Putamen (tissue), 1 donor: ENCODE measurements at regions not wholly inside any gene's neighbourhood (a gene's known extent, or its start where the extent isn't known, plus 50 kb on each side); places are given as distances from the start of the nearest gene placed in this dataset.
"Not testable (repeated sequence)": the region's sequence is repeated elsewhere in the genome, so short reads cannot be mapped to it uniquely, and the experiment has no call there.

Experiments
- DNase-seq: peaks from one replicate; pipeline ENCODE4 v3.0.0-alpha.2; 2016; ENCODE audit warnings: low spot score

- DNase-seq, result peak; percentile 18
Measured at GRCh38 chr14:48398675-48399282, 723.4 kb upstream of the MDGA2 start.

GRCh38 chr14:48391661-48392060 is 716.3 kb upstream of the MDGA2 start:
- no peak for DNase-seq

GRCh38 chr14:48390346-48390745 is 714.9 kb upstream of the MDGA2 start:
- no peak for DNase-seq

GRCh38 chr14:48384821-48385220 is 709.4 kb upstream of the MDGA2 start:
- DNase-seq, result no peak

DNA sequence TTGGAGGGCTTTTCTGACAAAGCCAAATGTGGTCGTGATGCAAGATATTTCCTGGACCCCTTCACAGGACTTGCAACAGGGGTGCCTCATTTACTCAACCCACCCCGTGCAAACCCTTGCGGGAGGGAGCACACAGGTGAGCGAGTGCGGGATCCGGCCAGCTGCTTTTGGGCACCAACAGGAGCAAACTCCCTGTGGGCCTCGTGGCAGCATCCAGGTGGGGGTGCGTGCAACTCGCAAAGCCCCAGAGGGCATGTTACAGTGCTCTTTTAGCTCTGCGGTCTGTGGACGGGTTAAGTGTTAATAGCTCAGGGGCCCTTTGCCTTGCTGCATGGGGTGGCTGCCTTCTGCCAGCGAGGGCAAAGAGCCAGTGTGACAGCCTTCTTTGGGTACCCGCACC is 707.6 kb upstream of the MDGA2 start:
- no peak for DNase-seq

GRCh38 chr14:48378541-48378940 is 703.1 kb upstream of the MDGA2 start:
- DNase-seq, result no peak

DNA sequence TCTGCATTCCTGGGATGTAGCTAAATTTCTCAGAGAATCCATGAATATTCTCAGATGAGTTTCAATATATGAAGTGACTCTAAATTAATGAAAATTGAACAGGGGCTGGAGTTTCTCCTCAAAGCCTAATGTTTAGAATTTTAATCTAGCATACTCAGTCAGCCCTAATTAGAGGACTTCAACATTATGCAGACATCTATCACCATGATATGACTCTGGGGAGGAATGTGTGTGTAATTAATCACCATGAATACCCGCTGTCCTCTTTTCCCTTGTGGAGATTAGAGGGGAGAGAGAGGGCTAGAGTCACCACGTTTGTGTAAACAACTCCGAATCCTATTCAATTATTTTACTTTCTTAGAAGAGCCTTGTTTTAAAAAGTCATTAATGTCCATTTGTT is 698.6 kb upstream of the MDGA2 start:
- no peak for DNase-seq

- no peak for DNase-seq
Measured at GRCh38 chr14:48350971-48351370, 675.6 kb upstream of the MDGA2 start.

DNA sequence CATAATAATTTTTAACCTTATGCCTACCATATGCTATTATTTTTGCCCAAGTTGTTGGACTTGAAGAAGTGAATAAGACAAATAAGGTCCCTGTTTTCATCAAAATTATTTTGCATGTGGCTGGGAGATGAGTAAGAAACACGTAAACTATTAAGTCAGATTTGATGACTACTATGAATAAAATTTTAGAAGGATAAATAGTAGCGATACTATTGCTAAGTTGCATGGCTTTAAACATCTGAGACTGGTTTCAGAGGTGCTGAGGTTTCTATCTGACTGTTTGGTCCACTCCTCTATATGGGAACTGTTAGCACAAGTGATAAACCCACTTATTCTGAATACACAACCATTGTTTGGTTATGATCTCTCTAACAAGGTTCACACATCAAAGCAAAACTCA is 674.3 kb upstream of the MDGA2 start:
- DNase-seq, result no peak

DNA sequence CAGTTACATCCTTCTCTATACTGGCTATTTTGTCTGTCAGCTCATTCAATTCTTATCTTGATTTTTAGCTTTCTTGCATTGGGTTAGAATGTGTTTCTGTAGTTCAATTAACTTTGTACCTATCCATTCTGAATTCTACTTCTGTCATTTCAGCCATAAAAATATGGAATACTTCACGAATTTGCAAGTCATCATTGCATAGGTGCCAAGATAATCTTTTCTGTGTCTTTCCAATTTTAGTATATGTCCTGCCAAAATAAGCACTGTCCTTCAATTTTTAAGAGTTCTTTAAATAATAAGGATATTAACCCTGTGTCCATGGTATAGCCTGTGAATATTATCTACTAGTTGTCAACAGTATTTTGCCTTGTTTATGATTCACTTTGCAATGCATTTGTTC is 665.7 kb upstream of the MDGA2 start:
- DNase-seq, result no peak

DNA sequence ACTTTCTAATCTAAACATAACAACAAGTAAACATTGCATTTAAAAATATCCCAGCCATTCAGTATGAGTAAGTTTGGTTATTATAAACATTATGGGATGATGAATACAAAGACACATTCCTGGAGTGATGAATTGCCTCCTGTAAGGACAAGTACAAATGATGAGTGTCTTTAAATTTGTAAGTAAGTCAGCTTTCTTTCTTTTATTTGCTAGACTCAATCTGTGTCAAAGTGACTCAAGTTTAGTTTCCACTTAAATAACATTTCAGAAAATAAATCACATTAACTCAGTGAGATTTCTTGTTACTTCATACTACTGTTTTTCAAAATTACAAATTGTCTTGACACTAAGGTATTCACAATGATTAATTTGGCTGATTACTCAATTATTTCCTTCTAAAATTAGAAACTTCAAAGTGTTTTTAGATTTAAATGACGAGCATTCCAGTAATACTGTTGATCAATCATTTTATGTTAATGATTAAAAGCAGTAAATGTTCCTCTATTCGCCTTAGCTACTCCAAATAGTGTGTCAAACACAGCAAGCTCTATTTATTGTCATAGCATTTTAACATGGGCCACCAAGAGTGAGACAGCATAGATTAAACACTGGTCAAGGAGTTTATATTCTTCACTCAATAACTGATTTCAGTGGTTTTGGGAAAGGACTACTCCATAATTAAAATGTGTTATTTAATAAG is 658.0 kb upstream of the MDGA2 start:
- DNase-seq, result no peak

DNA sequence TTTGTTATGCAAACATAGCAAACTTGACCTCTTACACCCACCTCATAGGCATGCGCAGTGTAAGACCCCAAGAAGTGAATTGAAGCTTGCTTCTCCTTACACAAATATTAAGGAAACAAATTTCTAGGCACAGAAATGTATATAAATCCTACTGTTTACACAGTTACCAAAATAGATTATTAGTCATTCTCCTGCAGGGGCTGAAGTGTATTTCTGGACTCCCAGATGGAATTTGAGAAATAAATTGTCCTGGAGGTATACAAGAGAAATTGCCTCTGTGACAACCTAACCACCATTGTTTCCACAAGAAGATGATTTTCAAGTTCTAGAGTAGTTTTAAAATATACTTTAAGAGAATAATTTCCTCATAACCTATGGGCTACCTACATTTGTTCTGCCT is 656.0 kb upstream of the MDGA2 start:
- no peak for DNase-seq

- no peak for DNase-seq
Measured at GRCh38 chr14:48325486-48325885, 650.1 kb upstream of the MDGA2 start.

GRCh38 chr14:48323665-48324064 is 648.3 kb upstream of the MDGA2 start:
- DNase-seq, result no peak

DNA sequence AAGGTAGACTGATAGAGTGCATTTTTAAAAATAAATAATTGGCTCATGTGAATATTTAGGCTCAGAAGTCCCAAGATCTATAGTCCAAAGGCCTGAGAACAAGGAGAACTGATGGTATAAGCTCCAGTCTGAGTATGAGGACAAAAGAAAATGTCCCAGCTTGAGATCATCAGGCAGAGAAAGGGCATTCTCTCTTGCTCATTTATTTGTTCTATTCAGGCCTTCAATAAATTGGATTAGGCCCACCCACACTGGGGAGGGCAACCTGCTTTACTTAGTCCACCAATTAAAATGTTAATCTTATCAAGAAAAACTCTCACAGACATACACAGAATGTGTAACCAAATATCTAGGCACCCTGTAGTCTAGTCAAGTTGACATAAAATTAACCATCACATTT is 644.4 kb upstream of the MDGA2 start:
- no peak for DNase-seq

GRCh38 chr14:48304729-48305128 is 629.3 kb upstream of the MDGA2 start:
- no peak for DNase-seq

- no peak for DNase-seq
Measured at GRCh38 chr14:48289701-48290100, 614.3 kb upstream of the MDGA2 start.

DNA sequence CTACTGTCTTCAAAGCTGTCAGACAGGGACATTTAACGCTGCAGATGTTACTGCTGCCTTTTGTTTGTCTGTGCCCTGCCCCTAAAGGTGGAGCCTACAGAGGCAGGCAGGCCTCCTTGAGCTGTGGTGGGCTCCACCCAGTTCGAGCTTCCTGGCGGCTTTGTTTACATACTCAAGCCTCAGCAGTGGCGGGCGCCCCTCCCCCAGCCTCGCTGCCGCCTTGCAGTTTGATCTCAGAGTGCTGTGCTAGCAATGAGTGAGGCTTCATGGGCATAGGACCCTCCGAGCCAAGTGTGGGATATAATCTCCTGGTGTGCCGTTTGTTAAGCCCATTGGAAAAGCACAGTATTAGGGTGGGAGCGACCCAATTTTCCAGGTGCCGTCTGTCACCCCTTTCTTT is 609.8 kb upstream of the MDGA2 start:
- not testable (repeated sequence) for DNase-seq

DNA sequence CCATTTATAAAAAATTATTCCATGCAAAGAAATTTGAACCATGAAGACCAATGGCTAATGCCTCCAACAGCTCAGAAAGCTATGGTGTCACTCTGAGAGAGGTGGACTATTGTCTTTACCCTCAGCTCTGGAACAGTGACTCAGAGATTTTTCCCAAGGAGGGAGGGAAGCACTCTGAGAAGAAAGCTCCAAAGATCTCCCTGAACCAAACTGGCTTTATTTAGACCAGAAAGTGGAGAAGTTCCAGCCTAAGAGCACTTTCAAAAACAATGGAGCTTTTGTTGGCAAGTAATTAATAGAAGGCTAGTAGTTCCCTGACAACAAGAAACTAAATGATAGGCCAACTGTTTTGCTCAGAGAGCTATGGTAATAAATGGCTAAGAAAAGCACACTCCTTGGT is 599.9 kb upstream of the MDGA2 start:
- peak; percentile 66 for DNase-seq

GRCh38 chr14:48274826-48275225 is 599.4 kb upstream of the MDGA2 start:
- DNase-seq, result peak; percentile 64

GRCh38 chr14:48267926-48268325 is 592.5 kb upstream of the MDGA2 start:
- DNase-seq, result not testable (repeated sequence)

DNA sequence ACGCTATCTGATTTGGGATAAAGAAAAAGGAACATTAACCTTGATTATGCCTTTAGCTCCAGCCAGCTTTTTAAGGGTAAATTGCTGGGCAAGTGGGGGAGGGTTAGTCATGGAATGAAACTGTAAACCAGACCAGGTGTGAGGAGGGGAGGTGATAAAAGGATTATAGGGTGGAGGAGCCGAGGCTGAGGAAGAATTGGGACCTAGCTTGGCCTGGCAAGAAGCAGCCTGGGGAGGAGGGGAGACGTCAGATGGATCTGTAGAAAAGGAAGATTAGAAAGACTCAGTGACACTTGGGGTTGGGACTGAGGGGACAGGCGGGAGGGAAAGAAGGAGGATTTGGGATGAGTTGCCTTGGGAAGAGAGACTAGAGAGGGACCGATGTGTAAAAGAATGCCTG is 590.8 kb upstream of the MDGA2 start:
- DNase-seq, result not testable (repeated sequence)

DNA sequence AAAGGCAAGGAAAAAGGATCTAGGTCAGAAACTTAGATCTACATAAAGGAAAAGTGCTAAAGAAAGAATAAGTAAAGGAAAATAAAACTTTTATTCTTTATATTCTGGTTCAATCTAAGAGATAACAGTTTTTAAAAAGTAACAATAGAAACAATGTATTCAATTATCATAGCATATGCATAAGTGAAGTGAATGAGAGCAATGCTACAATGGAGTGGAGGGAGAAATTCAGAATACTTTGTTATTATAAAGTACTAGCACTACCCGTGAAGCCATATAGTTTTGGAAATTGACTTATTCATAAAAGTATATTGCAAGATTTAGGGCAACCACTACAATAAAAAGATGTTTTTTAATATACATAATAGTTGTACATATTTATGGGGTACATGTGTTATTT is 586.0 kb upstream of the MDGA2 start:
- no peak for DNase-seq
